HG03025 (cell line): ENCODE measurements at regions not wholly inside any gene's neighbourhood (a gene's known extent, or its start where the extent isn't known, plus 50 kb on each side); places are given as distances from the start of the nearest gene placed in this dataset.

Experiments
- ATAC-seq: cut with Tn5 transposase; IDR thresholded peaks from one replicate; pipeline ENCODE4 v1.9.1; 2021; ENCODE audit warnings: mild to moderate bottlenecking, moderate library complexity; ENCODE audit not compliant: unreplicated experiment, low FRiP score

GRCh38 chr10:10923029-10923651, 94.5 kb upstream of the CELF2 start:
- ATAC-seq = no peak

GRCh38 chr10:10925667-10926066, 92.0 kb upstream of the CELF2 start:
- no peak for ATAC-seq

- no peak for ATAC-seq
Observed at GRCh38 chr10:10927608-10928007, 90.1 kb upstream of the CELF2 start.

GRCh38 chr10:10930979-10931743, 86.5 kb upstream of the CELF2 start:
- no peak for ATAC-seq

- no peak for ATAC-seq
Observed at GRCh38 chr10:10935032-10935431, 82.6 kb upstream of the CELF2 start.

- no peak for ATAC-seq
Observed at GRCh38 chr10:10938676-10939075, 79.0 kb upstream of the CELF2 start.

GRCh38 chr10:10941127-10941730, 76.4 kb upstream of the CELF2 start:
- no peak for ATAC-seq

GRCh38 chr10:10942441-10942840, 75.2 kb upstream of the CELF2 start:
- no peak for ATAC-seq

- ATAC-seq = no peak
Observed at GRCh38 chr10:10946081-10946480, 71.6 kb upstream of the CELF2 start.

GRCh38 chr10:10946801-10947200, 70.9 kb upstream of the CELF2 start:
- no peak for ATAC-seq

GRCh38 chr10:10951675-10952074, 66.0 kb upstream of the CELF2 start:
- no peak for ATAC-seq

- no peak for ATAC-seq
Observed at GRCh38 chr10:10952800-10953199, 64.9 kb upstream of the CELF2 start.

- no peak for ATAC-seq
Observed at GRCh38 chr10:10956681-10957542, 60.8 kb upstream of the CELF2 start.

- ATAC-seq = no peak
Observed at GRCh38 chr10:10958041-10958440, 59.6 kb upstream of the CELF2 start.

GRCh38 chr10:10959666-10960065, 58.0 kb upstream of the CELF2 start:
- peak; percentile 45 for ATAC-seq

GRCh38 chr10:10960534-10960933, 57.1 kb upstream of the CELF2 start:
- ATAC-seq = no peak

- ATAC-seq = no peak
Observed at GRCh38 chr10:10961072-10961471, 56.6 kb upstream of the CELF2 start.

GRCh38 chr10:10967029-10967428, 50.6 kb upstream of the CELF2 start:
- no peak for ATAC-seq

- no peak for ATAC-seq
Observed at GRCh38 chr10:10967581-10968256, 50.0 kb upstream of the CELF2 start.
